OCI-LY7 (cell line): ENCODE measurements at regions not wholly inside any gene's neighbourhood (a gene's known extent, or its start where the extent isn't known, plus 50 kb on each side); places are given as distances from the start of the nearest gene placed in this dataset.

Experiments used
- EZH2phosphoT487 ChIP-seq: fragments of 200-600 bp; sonication (generic); IDR thresholded peaks from 2 replicates; pipeline ENCODE4 v1.6.1; 2018; ENCODE audit warnings: low read depth, borderline replicate concordance, mild to moderate bottlenecking, mixed run types, antibody characterized with exemption, low read length, moderate library complexity, mixed read lengths
- TF ChIP-seq, protein P1 (sequence below): fragments of 200-600 bp; sonication (generic); conservative IDR thresholded peaks from 2 replicates; pipeline ENCODE4 v1.5.1; 2014; ENCODE audit warnings: mild to moderate bottlenecking, antibody characterized with exemption, low read length, moderate library complexity, mixed read lengths

DNA sequence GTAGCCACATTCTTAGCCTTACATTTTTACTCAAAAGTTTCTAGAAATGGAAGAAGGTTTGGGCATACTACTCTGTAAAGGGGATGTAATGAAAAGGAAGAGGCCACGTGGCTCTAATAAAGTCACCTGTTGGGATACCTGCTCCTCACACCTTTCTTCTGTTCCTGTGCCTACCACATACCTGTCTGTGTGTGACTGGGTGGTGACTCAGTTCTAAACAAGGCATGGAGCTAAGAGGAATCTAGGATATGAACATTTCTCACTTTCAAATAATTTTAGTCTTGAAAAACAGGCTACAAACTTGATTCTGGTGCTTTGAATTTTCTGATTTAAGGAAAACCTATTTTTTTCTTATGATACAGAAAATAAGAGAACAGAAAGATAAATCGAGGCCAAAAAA, 363.6 kb downstream of the RFPL4B start:
- TF ChIP-seq, protein P1, sequence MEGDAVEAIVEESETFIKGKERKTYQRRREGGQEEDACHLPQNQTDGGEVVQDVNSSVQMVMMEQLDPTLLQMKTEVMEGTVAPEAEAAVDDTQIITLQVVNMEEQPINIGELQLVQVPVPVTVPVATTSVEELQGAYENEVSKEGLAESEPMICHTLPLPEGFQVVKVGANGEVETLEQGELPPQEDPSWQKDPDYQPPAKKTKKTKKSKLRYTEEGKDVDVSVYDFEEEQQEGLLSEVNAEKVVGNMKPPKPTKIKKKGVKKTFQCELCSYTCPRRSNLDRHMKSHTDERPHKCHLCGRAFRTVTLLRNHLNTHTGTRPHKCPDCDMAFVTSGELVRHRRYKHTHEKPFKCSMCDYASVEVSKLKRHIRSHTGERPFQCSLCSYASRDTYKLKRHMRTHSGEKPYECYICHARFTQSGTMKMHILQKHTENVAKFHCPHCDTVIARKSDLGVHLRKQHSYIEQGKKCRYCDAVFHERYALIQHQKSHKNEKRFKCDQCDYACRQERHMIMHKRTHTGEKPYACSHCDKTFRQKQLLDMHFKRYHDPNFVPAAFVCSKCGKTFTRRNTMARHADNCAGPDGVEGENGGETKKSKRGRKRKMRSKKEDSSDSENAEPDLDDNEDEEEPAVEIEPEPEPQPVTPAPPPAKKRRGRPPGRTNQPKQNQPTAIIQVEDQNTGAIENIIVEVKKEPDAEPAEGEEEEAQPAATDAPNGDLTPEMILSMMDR = no peak
- no peak for TF ChIP-seq EZH2phosphoT487
